NCI-H2029 treated with DMSO at 0.1 percent for 48 hours (cell line): ENCODE measurements at regions not wholly inside any gene's neighbourhood (a gene's known extent, or its start where the extent isn't known, plus 50 kb on each side); places are given as distances from the start of the nearest gene placed in this dataset.

ENCODE experiments used
- DNase-seq: peaks from one replicate; lab custom pipeline; 2025; lab: John Stamatoyannopoulos, UW

- no peak for DNase-seq
These were observed 204.3 kb upstream of the DIO3 start for GRCh38 chr14:101357038-101357437.

- no peak for DNase-seq
These were observed 203.6 kb upstream of the DIO3 start for GRCh38 chr14:101357559-101358319.

GRCh38 chr14:101358320-101359125, 202.8 kb upstream of the DIO3 start:
- DNase-seq: no peak

GRCh38 chr14:101359221-101360053, 201.9 kb upstream of the DIO3 start:
- DNase-seq: no peak

- DNase-seq: no peak
These were observed 201.0 kb upstream of the DIO3 start for GRCh38 chr14:101360054-101360911.

- DNase-seq: no peak
These were observed 200.3 kb upstream of the DIO3 start for GRCh38 chr14:101361044-101361443.

- DNase-seq: no peak
These were observed 199.6 kb upstream of the DIO3 start for GRCh38 chr14:101361451-101362433.

GRCh38 chr14:101362529-101363260, 198.6 kb upstream of the DIO3 start:
- DNase-seq: no peak

GRCh38 chr14:101363261-101363555, 198.1 kb upstream of the DIO3 start:
- DNase-seq: no peak

- DNase-seq: no peak
These were observed 197.4 kb upstream of the DIO3 start for GRCh38 chr14:101363880-101364391.

- no peak for DNase-seq
These were observed 196.6 kb upstream of the DIO3 start for GRCh38 chr14:101364503-101365328.

GRCh38 chr14:101365329-101366158, 195.8 kb upstream of the DIO3 start:
- no peak for DNase-seq

- DNase-seq: no peak
These were observed 193.7 kb upstream of the DIO3 start for GRCh38 chr14:101367421-101368261.

GRCh38 chr14:101368629-101369028, 192.7 kb upstream of the DIO3 start:
- no peak for DNase-seq

GRCh38 chr14:101369194-101369915, 191.9 kb upstream of the DIO3 start:
- DNase-seq: no peak
